SU-DHL-6 (cell line): ENCODE measurements at regions not wholly inside any gene's neighbourhood (a gene's known extent, or its start where the extent isn't known, plus 50 kb on each side); places are given as distances from the start of the nearest gene placed in this dataset.

ENCODE experiments used
- EZH2phosphoT487 ChIP-seq: fragments of 200-600 bp; sonication (generic), shearing (Covaris generic); conservative IDR thresholded peaks from 2 replicates; pipeline ENCODE4 v1.6.1; 2018; ENCODE audit warnings: mild to moderate bottlenecking, antibody characterized with exemption, low read length, moderate library complexity, mixed read lengths
- TF ChIP-seq, protein P1 (sequence below): fragments of 200-600 bp; sonication (generic); IDR thresholded peaks from one replicate; pipeline ENCODE4 v1.5.1; 2017; ENCODE audit warnings: antibody characterized with exemption, mild to moderate bottlenecking, low read length, moderate library complexity; ENCODE audit not compliant: insufficient read depth, poor library complexity, severe bottlenecking

DNA sequence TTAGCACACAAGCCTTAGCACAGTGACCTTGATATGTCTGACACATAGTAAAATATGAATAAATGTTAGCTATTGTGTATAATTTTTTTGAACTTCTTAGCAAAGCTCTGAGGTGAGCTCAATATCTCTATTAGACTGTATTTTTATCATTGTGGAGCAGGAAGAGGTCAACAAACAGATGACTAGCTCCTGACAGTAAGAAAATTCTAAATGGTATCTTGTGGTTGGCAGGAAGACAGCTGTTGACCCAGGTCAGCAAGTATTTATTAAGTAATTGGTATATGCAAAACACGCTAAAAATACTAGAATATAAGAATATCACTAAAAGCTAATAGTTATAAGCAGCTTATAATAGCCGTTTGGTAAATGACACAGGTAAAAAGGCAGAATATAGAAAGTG is 77.5 kb upstream of the MARCKS start:
- TF ChIP-seq, protein P1, sequence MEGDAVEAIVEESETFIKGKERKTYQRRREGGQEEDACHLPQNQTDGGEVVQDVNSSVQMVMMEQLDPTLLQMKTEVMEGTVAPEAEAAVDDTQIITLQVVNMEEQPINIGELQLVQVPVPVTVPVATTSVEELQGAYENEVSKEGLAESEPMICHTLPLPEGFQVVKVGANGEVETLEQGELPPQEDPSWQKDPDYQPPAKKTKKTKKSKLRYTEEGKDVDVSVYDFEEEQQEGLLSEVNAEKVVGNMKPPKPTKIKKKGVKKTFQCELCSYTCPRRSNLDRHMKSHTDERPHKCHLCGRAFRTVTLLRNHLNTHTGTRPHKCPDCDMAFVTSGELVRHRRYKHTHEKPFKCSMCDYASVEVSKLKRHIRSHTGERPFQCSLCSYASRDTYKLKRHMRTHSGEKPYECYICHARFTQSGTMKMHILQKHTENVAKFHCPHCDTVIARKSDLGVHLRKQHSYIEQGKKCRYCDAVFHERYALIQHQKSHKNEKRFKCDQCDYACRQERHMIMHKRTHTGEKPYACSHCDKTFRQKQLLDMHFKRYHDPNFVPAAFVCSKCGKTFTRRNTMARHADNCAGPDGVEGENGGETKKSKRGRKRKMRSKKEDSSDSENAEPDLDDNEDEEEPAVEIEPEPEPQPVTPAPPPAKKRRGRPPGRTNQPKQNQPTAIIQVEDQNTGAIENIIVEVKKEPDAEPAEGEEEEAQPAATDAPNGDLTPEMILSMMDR: no peak
- no peak for TF ChIP-seq EZH2phosphoT487
